ENCODE measurements at regions not wholly inside any gene's neighbourhood (a gene's known extent, or its start where the extent isn't known, plus 50 kb on each side); places are given as distances from the start of the nearest gene placed in this dataset.
A peak's percentile ranks its signal among the peaks of the same experiment; 100 is the strongest.
"Not testable (repeated sequence)": the region's sequence is repeated elsewhere in the genome, so short reads cannot be mapped to it uniquely, and the experiment has no call there.

GRCh38 chrX:64853424-64853823 lies 122.8 kb downstream of the ZC4H2 start:
- Mint-ChIP-seq H3K4me1 (peaks cover 21% of the 10 kb centered on the region), H3K27me3 (no peaks in the 10 kb centered on the region), H3K36me3 (ENCODE audit: low read depth) (peaks cover 9% of the 10 kb centered on the region), H3K9me3 (peaks cover 16% of the 10 kb centered on the region), H3K4me3 (peak overlapping the region; percentile 41), H3K27ac (peak overlapping the region; percentile 38)
- ATAC-seq (replicated peaks): peak; percentile 52

DNA sequence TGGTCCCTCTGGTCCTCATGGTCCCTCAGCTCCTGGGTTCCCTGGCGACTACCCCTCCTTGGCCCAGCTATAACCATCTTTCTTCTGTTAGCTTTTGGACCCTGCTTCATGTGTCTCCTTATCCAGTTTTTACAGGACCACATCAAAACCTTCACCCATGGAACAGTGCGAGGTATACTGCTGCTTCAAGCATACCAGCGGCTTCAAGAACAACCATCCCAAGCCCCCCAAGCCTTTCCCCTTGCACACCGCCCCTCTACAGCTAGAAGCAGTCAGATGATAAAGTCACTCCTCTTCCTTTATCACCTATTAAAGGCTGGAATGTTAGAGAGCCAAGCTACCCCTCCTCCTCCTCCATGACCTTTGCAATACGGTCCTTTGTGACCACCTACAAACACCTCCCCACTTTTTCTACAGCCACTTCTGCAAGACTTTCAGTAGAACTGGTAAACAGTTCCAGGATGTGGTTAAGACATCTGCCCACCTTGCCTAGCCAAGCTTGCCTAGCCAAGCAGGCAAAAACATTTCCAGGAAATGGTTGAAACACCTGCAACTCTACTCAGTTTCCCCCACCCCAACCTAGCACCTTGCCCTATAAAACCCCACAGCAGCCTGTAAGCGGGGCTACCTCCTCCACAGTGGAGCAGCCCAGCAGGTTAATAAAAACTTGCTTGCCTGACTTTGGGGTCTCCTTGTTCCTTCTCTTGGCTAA lies 125.7 kb downstream of the ZC4H2 start:
- Mint-ChIP-seq H3K4me1 (peaks cover 21% of the 10 kb centered on the region), H3K4me3 (no peak overlapping the region), H3K27ac (peak overlapping the region; percentile 91), H3K9me3 (peaks cover 13% of the 10 kb centered on the region), H3K36me3 (ENCODE audit: low read depth) (peaks cover 9% of the 10 kb centered on the region), H3K27me3 (no peaks in the 10 kb centered on the region)
- ATAC-seq (replicated peaks): peak; percentile 75

DNA sequence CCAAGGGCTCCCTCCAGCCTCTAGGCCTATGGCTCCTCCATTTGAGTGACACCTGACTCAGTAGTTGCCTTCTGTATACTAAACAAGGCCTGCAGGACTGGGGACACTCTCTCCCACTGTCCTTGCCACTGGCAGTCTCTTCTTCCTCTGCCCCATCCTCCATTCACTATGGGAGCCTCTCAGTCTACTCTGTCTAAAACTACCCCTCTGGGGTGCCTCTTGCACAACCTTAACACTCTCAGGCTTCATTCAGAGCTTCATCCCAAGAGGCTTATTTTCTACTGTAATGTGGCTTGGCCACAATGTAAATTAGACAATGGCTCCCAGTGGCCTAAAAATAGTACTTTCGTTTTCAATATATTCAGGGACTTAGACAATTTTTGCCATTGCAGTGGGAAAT lies 133.0 kb downstream of the ZC4H2 start:
- ATAC-seq (replicated peaks): peak; percentile 18
- Mint-ChIP-seq H3K27me3 (no peaks in the 10 kb centered on the region), H3K4me1 (peaks cover 20% of the 10 kb centered on the region), H3K36me3 (ENCODE audit: low read depth) (no peaks in the 10 kb centered on the region), H3K4me3 (peak overlapping the region; percentile 56), H3K9me3 (peaks cover 23% of the 10 kb centered on the region), H3K27ac (peak overlapping the region; percentile 86)

GRCh38 chrX:64842492-64842891 lies 133.8 kb downstream of the ZC4H2 start:
- H3K4me3 Mint-ChIP-seq: peak overlapping the region; percentile 56

DNA sequence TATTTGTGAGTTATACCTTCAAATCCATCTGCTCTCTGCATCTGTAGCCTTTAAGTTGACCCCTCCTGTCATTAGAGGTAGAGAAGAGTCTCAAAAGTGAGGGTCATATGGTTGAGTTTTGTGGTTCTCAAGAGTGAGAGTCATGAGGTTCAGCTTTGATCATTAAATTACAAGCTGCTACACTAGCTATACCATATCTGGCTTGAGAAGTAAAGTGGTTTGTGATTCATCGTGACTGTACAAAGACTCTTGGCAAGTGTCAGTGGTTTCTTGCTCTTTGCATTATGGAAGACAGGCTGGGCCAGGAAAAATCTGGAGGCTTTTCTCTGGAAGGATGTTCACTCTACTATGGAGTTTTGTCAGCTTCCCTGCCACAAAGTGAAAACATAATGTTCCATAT lies 170.6 kb downstream of the ZC4H2 start:
- ATAC-seq (replicated peaks): peak; percentile 37
- Mint-ChIP-seq H3K4me1 (no peaks in the 10 kb centered on the region), H3K4me3 (no peak overlapping the region), H3K36me3 (ENCODE audit: low read depth) (no peaks in the 10 kb centered on the region), H3K27ac (no peak overlapping the region), H3K27me3 (no peaks in the 10 kb centered on the region), H3K9me3 (peaks cover 13% of the 10 kb centered on the region)

More at GRCh38 chrX:64842492-64842891, 133.8 kb downstream of the ZC4H2 start:
- Mint-ChIP-seq H3K9me3 (peaks cover 23% of the 10 kb centered on the region), H3K4me1 (peaks cover 20% of the 10 kb centered on the region), H3K27ac (peak overlapping the region; percentile 86), H3K27me3 (no peaks in the 10 kb centered on the region), H3K36me3 (ENCODE audit: low read depth) (no peaks in the 10 kb centered on the region)
- ATAC-seq (replicated peaks): peak; percentile 74

GRCh38 chrX:64792598-64793337 lies 183.5 kb downstream of the ZC4H2 start:
- Mint-ChIP-seq H3K27ac (no peak overlapping the region), H3K27me3 (no peaks in the 10 kb centered on the region), H3K4me3 (no peak overlapping the region), H3K9me3 (peaks cover 11% of the 10 kb centered on the region), H3K36me3 (ENCODE audit: low read depth) (no peaks in the 10 kb centered on the region), H3K4me1 (no peaks in the 10 kb centered on the region)
- ATAC-seq (replicated peaks): no peak

DNA sequence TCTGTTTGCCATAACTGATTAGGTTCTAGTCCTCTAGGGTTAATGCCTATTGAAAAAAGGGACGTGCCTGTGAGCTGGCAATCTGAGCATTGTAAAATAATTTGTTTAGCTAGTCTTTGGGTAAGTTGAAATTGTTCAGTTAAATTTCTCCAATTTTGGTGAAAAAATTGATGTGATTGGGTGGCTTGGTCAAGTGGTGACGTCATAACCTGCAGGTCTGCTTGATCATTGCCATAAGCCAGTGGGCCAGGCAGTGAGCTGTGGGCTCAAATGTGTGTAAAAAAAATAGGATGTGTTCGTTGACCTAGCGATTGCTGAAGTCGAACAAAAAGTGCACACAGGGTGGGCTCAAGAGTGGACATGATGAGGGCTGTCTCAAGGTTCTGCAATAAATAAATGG lies 193.3 kb downstream of the ZC4H2 start:
- H3K27me3 Mint-ChIP-seq: no peaks in the 10 kb centered on the region
- peaks cover 3% of the 10 kb centered on the region for H3K9me3 Mint-ChIP-seq
- no peak for ATAC-seq (replicated peaks)
- H3K36me3 Mint-ChIP-seq (ENCODE audit: low read depth): no peaks in the 10 kb centered on the region
- no peak overlapping the region for H3K27ac Mint-ChIP-seq
- no peaks in the 10 kb centered on the region for H3K4me1 Mint-ChIP-seq
- no peak overlapping the region for H3K4me3 Mint-ChIP-seq

DNA sequence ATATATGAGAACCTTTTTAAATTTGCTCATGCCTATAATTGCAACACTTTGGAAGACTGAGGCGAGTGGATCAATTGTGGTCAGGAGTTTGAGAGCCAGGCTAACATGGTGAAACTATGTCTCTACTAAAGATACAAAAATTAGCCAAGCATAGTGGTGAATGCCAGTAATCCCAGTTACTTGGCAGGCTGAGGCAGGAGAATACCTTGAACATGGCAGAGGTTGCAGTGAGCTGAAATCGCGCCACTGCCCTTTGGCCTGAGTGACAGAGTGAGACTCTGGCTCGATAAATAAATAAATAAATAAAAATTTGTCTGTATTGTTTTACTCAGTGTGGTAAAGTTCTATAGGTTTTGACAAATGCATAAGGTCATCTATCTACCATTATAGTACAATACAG lies 218.2 kb downstream of the ZC4H2 start:
- ATAC-seq (replicated peaks): no peak
- Mint-ChIP-seq H3K4me3 (no peak overlapping the region), H3K36me3 (ENCODE audit: low read depth) (no peaks in the 10 kb centered on the region), H3K9me3 (peaks cover 3% of the 10 kb centered on the region), H3K4me1 (no peaks in the 10 kb centered on the region), H3K27ac (no peak overlapping the region), H3K27me3 (no peaks in the 10 kb centered on the region)

- Mint-ChIP-seq H3K4me1 (no peaks in the 10 kb centered on the region), H3K9me3 (no peaks in the 10 kb centered on the region), H3K36me3 (ENCODE audit: low read depth) (no peaks in the 10 kb centered on the region)
These were observed 236.4 kb downstream of the ZC4H2 start for GRCh38 chrX:64739792-64740378.

DNA sequence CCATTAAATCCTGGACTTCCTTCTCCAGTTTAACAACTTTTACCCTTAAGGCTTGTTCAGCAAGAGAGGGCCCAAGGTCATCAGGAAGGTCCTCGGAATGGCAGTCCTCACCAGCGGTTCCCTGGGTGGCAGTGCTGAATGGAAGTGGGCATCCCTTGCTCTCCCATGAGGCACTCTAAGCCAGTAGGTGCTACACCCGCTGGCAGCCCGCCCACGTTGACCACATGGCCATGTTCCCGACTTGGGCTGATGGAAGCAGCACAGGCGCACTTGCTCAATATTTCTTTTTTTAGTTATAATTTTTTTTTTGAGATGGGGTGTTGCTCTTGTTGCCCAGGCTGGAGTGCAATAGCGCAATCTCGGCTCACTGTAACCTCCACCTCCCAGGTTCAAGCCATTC lies 277.9 kb downstream of the ZC4H2 start:
- no peaks in the 10 kb centered on the region for H3K4me1 Mint-ChIP-seq
- no peaks in the 10 kb centered on the region for H3K36me3 Mint-ChIP-seq (ENCODE audit: low read depth)
- no peak for ATAC-seq (replicated peaks)
- H3K4me3 Mint-ChIP-seq: no peak overlapping the region
- no peaks in the 10 kb centered on the region for H3K27me3 Mint-ChIP-seq
- H3K27ac Mint-ChIP-seq: no peak overlapping the region
- H3K9me3 Mint-ChIP-seq: peaks cover 4% of the 10 kb centered on the region

More at GRCh38 chrX:64739792-64740378, 236.4 kb downstream of the ZC4H2 start:
- H3K27ac Mint-ChIP-seq: no peak overlapping the region
- no peak overlapping the region for H3K4me3 Mint-ChIP-seq
- no peak for ATAC-seq (replicated peaks)
- H3K27me3 Mint-ChIP-seq: no peaks in the 10 kb centered on the region

DNA sequence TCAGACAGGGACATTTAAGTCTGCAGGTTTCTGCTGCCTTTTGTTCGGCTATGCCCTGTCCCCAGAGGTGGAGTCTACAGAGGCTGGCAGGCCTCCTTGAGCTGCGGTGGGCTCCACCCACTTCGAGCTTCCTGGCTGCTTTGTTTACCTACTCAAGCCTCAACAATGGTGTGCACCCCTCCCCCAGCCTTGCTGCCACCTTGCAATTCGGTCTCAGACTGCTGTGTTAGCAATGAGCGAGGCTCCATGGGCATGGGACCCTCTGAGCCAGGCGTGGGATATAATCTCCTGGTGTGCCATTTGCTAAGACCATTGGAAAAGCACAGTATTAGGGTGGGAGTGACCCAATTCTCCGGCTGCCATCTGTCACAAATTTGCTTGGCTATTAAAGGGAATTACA lies 280.9 kb downstream of the ZC4H2 start:
- not testable (repeated sequence) for ATAC-seq (replicated peaks); H3K27me3 Mint-ChIP-seq; H3K4me1 Mint-ChIP-seq; H3K27ac Mint-ChIP-seq; H3K9me3 Mint-ChIP-seq; H3K4me3 Mint-ChIP-seq; H3K36me3 Mint-ChIP-seq (ENCODE audit: low read depth)

GRCh38 chrX:64662876-64663275 lies 267.6 kb upstream of the MTMR8 start:
- Mint-ChIP-seq H3K9me3 (peaks cover 9% of the 10 kb centered on the region), H3K27me3 (no peaks in the 10 kb centered on the region), H3K36me3 (ENCODE audit: low read depth) (no peaks in the 10 kb centered on the region), H3K4me1 (no peaks in the 10 kb centered on the region), H3K27ac (no peak overlapping the region), H3K4me3 (no peak overlapping the region)
- no peak for ATAC-seq (replicated peaks)

- H3K9me3 Mint-ChIP-seq: peaks cover 18% of the 10 kb centered on the region
- not testable (repeated sequence) for ATAC-seq (replicated peaks); H3K4me3 Mint-ChIP-seq; H3K27ac Mint-ChIP-seq; H3K36me3 Mint-ChIP-seq (ENCODE audit: low read depth); H3K27me3 Mint-ChIP-seq; H3K4me1 Mint-ChIP-seq
These were observed 262.0 kb upstream of the MTMR8 start for GRCh38 chrX:64657229-64657628.

- Mint-ChIP-seq H3K27ac (no peak overlapping the region), H3K4me1 (no peaks in the 10 kb centered on the region), H3K36me3 (ENCODE audit: low read depth) (no peaks in the 10 kb centered on the region), H3K9me3 (no peaks in the 10 kb centered on the region), H3K27me3 (no peaks in the 10 kb centered on the region), H3K4me3 (no peak overlapping the region)
- ATAC-seq (replicated peaks): no peak
These were observed 247.2 kb upstream of the MTMR8 start for GRCh38 chrX:64642482-64642881.

Data from activated T-helper 17 cell treated with anti-CD3 and anti-CD28 coated beads, Interleukin-2, amount 50 U/mL, for 72 hours (primary cell).